SU-DHL-6 (cell line): ENCODE measurements at regions not wholly inside any gene's neighbourhood (a gene's known extent, or its start where the extent isn't known, plus 50 kb on each side); places are given as distances from the start of the nearest gene placed in this dataset.

ENCODE experiments used
- H2AFZ ChIP-seq: fragments of 200-600 bp; sonication (generic); 2 replicates; pipeline ENCODE4 v1.6.1; 2014; ENCODE audit warnings: low read depth, mild to moderate bottlenecking, moderate library complexity, mixed read lengths, antibody characterized with exemption, low read length; ENCODE audit not compliant: severe bottlenecking
- H3F3A ChIP-seq: fragments of 200-600 bp; shearing (Covaris generic); 2 replicates; pipeline ENCODE4 v1.6.0; 2016; ENCODE audit warnings: antibody characterized with exemption, mild to moderate bottlenecking; ENCODE audit not compliant: insufficient read depth
- H3K27ac ChIP-seq: fragments of 200-600 bp; sonication (generic); 2 replicates; pipeline ENCODE4 v1.5.1; 2016; ENCODE audit warnings: low read depth, mild to moderate bottlenecking, low read length, moderate library complexity, mixed read lengths
- H3K27me3 ChIP-seq: fragments of 200-600 bp; sonication (generic), shearing (Covaris generic); 2 replicates; pipeline ENCODE4 v1.6.0; 2014; ENCODE audit warnings: mild to moderate bottlenecking, low read length
- H3K36me3 ChIP-seq: fragments of 200-600 bp; sonication (generic); 2 replicates; pipeline ENCODE4 v1.6.1; 2014; ENCODE audit warnings: mild to moderate bottlenecking, low read length, mixed read lengths
- H3K4me2 ChIP-seq: fragments of 300-600, 200-600 bp; shearing (Covaris generic), sonication (generic); 2 replicates; pipeline ENCODE4 v1.6.0; 2014; ENCODE audit warnings: low read length, low read depth, mild to moderate bottlenecking; ENCODE audit not compliant: poor library complexity, severe bottlenecking
- H3K4me3 ChIP-seq: fragments of 200-600 bp; sonication (generic); 2 replicates; pipeline ENCODE4 v1.5.1; 2014; ENCODE audit warnings: antibody characterized with exemption, low read length, mild to moderate bottlenecking, mixed read lengths; ENCODE audit not compliant: insufficient read depth, poor library complexity, severe bottlenecking
- H3K79me2 ChIP-seq: fragments of 200-600 bp; sonication (generic); 2 replicates; pipeline ENCODE4 v1.6.1; 2014; ENCODE audit warnings: mild to moderate bottlenecking, low read length, moderate library complexity; ENCODE audit not compliant: insufficient read depth
- H3K9ac ChIP-seq: fragments of 200-600 bp; sonication (generic); 2 replicates; pipeline ENCODE4 v1.7.0; 2014; ENCODE audit warnings: mild to moderate bottlenecking, low read length
- H3K9me2 ChIP-seq: fragments of 200-600 bp; sonication (generic); replicated peaks from 2 replicates; pipeline ENCODE4 v1.6.1; 2014; ENCODE audit warnings: low read length; ENCODE audit not compliant: insufficient read depth
- H3K9me3 ChIP-seq: fragments of 200-600 bp; sonication (generic); 2 replicates; pipeline ENCODE4 v1.6.1; 2014; ENCODE audit warnings: low read length, mixed read lengths; ENCODE audit not compliant: insufficient read depth
- H4K20me1 ChIP-seq: fragments of 200-600 bp; sonication (generic); 2 replicates; pipeline ENCODE4 v1.6.1; 2014; ENCODE audit warnings: low read depth, mild to moderate bottlenecking, antibody characterized with exemption, low read length, moderate library complexity, mixed read lengths
- CTCF ChIP-seq: fragments of 200-600 bp; sonication (generic); IDR thresholded peaks from one replicate; pipeline ENCODE4 v1.5.1; 2017; ENCODE audit warnings: antibody characterized with exemption, mild to moderate bottlenecking, low read length, moderate library complexity; ENCODE audit not compliant: insufficient read depth, poor library complexity, severe bottlenecking
- EZH2phosphoT487 ChIP-seq: fragments of 200-600 bp; sonication (generic), shearing (Covaris generic); conservative IDR thresholded peaks from 2 replicates; pipeline ENCODE4 v1.6.1; 2018; ENCODE audit warnings: mild to moderate bottlenecking, antibody characterized with exemption, low read length, moderate library complexity, mixed read lengths

- Histone ChIP-seq H3K79me2 (no peaks in the 10 kb centered on the region), H4K20me1 (no peaks in the 10 kb centered on the region), H3F3A (no peaks in the 10 kb centered on the region), H3K9me2 (no peaks in the 10 kb centered on the region), H3K27ac (no peak overlapping the region), H3K4me2 (no peak overlapping the region), H3K27me3 (no peaks in the 10 kb centered on the region), H3K9ac (no peak overlapping the region), H2AFZ (no peak overlapping the region), H3K9me3 (no peaks in the 10 kb centered on the region), H3K4me3 (no peak overlapping the region), H3K36me3 (no peaks in the 10 kb centered on the region)
- no peak for TF ChIP-seq CTCF
- TF ChIP-seq EZH2phosphoT487 = no peak
Observed at GRCh38 chr6:167502471-167502870, 177.6 kb downstream of the TTLL2 start.

DNA sequence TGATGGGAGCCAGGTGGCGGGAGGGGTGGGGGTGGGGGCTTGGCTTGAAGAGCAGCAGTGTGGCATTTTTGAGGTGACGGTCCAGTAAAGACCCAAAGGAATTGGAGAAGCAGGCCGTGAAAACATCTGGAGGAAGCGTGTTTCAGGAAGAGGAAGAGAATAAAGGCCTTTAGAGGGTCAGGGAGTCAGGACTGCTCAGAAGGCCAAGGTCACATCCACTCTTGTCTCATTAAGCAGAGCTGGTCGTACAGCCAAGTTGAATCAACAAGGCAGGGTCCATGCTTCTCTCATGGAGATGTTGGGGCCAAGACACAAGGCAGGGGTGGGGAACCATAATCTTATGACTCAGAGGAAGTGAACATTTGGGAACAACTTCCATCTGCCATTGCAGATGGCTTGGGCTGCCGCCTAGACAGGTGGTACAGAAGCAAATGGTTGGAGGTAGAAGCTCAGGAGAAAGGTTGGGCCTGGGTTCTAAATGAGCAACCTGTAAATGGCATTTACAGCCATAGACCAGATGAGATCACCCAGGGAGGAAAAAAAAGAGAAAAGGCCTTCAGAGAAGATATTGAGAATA is 179.6 kb downstream of the TTLL2 start:
- Histone ChIP-seq H3K4me2 (no peak overlapping the region), H4K20me1 (no peaks in the 10 kb centered on the region), H3F3A (no peaks in the 10 kb centered on the region), H3K79me2 (no peaks in the 10 kb centered on the region), H3K27me3 (no peaks in the 10 kb centered on the region), H3K36me3 (no peaks in the 10 kb centered on the region), H2AFZ (no peak overlapping the region), H3K9me3 (no peaks in the 10 kb centered on the region), H3K9me2 (no peaks in the 10 kb centered on the region), H3K4me3 (no peak overlapping the region), H3K9ac (no peak overlapping the region), H3K27ac (no peak overlapping the region)
- TF ChIP-seq CTCF (no peak), EZH2phosphoT487 (no peak)

DNA sequence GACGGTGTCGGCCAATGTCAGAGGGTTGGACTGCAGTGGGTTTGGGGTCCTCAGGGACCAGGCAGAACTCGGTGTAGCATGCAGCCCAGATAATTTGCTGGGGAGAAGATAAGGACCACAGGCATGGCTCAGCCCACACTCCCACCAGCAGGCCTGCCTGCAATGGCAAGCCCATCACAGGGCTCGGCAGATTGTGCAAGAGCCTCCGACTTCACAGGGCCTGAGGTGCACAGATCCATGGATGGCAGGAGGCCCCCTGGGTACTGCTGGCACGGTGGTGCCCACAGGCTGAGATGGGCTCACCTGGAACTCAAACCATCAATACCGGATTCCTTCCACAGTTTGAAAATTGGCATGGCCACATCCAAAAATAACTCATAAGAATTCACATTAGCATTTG is 180.3 kb downstream of the TTLL2 start:
- Histone ChIP-seq H3K9ac (no peak overlapping the region), H3K27me3 (no peaks in the 10 kb centered on the region), H4K20me1 (no peaks in the 10 kb centered on the region), H3F3A (no peaks in the 10 kb centered on the region), H3K36me3 (no peaks in the 10 kb centered on the region), H3K4me3 (no peak overlapping the region), H3K9me3 (no peaks in the 10 kb centered on the region), H3K9me2 (no peaks in the 10 kb centered on the region), H3K4me2 (no peak overlapping the region), H2AFZ (no peak overlapping the region), H3K79me2 (no peaks in the 10 kb centered on the region), H3K27ac (no peak overlapping the region)
- TF ChIP-seq EZH2phosphoT487 (no peak), CTCF (no peak)
